OCI-LY7 (cell line): ENCODE measurements at regions not wholly inside any gene's neighbourhood (a gene's known extent, or its start where the extent isn't known, plus 50 kb on each side); places are given as distances from the start of the nearest gene placed in this dataset.
"Not testable (repeated sequence)": the region's sequence is repeated elsewhere in the genome, so short reads cannot be mapped to it uniquely, and the experiment has no call there.

Source experiments
- CTCF ChIP-seq: fragments of 200-600 bp; sonication (generic); conservative IDR thresholded peaks from 2 replicates; pipeline ENCODE4 v1.5.1; 2014; ENCODE audit warnings: mild to moderate bottlenecking, antibody characterized with exemption, low read length, moderate library complexity, mixed read lengths
- EZH2phosphoT487 ChIP-seq: fragments of 200-600 bp; sonication (generic); IDR thresholded peaks from 2 replicates; pipeline ENCODE4 v1.6.1; 2018; ENCODE audit warnings: low read depth, borderline replicate concordance, mild to moderate bottlenecking, mixed run types, antibody characterized with exemption, low read length, moderate library complexity, mixed read lengths

DNA sequence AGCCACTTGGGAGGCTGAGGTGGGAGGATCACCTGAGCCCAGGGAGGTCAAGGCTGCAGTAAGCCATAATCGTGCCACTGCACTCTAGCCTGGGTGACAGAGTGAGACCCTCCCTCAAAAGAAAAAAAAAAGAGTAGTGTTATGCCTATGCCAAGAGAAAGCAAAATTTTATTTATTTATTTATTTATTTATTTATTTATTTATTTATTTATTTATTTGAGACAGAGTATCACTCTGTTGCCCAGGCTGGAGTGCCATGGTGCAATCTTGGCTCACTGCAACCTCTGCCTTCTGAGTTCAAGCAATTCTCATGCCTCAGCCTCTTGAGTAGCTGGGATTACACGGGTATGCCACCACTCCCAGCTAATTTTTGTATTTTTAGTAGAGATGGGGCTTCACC is 72.6 kb upstream of the RAPGEF2 start:
- not testable (repeated sequence) for TF ChIP-seq CTCF, EZH2phosphoT487
